ENCODE measurements at regions not wholly inside any gene's neighbourhood (a gene's known extent, or its start where the extent isn't known, plus 50 kb on each side); places are given as distances from the start of the nearest gene placed in this dataset.

GRCh38 chr11:122287401-122287800 is 171.4 kb upstream of the BLID start:
- ChIA-PET POLR2A (ENCODE audit: unreplicated experiment) (no interaction called here), CTCF (interaction anchor here (0.6 to 1.5 kb wide), 2 partner anchors 59 to 583 kb away, joined by 3 read pairs; no protein-coding TSS in a partner anchor)
- Histone ChIP-seq H3K4me1 (ENCODE audit: control insufficient read depth, insufficient read depth, low read length) (peaks cover 8% of the 10 kb centered on the region), H4K20me1 (ENCODE audit: insufficient read depth, low read length) (no peaks in the 10 kb centered on the region), H3K4me2 (ENCODE audit: low read depth, low read length) (no peak overlapping the region), H2AK5ac (ENCODE audit: low read depth, low read length) (no peak overlapping the region), H3K18ac (ENCODE audit: low read depth, low read length) (peak overlapping the region; percentile 59), H3K27ac (ENCODE audit: insufficient read depth, low read length) (no peak overlapping the region), H3K9ac (ENCODE audit: low read depth, low read length) (no peak overlapping the region), H4K5ac (ENCODE audit: low read depth, low read length) (peak overlapping the region; percentile 51; the same call in 1 of the 2 replicates), H2BK120ac (ENCODE audit: low read depth, low read length) (no peak overlapping the region), H2BK5ac (ENCODE audit: low read depth, low read length, poor library complexity, severe bottlenecking) (no peak overlapping the region), H3K79me1 (ENCODE audit: low read depth in 1 of 2, low read length in 2 of 2) (no peaks in the 10 kb centered on the region), H3K4me3 (ENCODE audit: insufficient read depth, low read depth, low read length) (no peak overlapping the region), H3K9me3 (ENCODE audit: control insufficient read depth, insufficient read depth, low read length) (no peaks in the 10 kb centered on the region), H3K14ac (replicated peaks; ENCODE audit: low read depth, low read length) (no peak overlapping the region), H4K91ac (ENCODE audit: insufficient read depth, low read depth, low read length) (no peak overlapping the region), H2AK9ac (replicated peaks; ENCODE audit: low read depth, low read length, poor library complexity) (no peak overlapping the region), H2BK20ac (ENCODE audit: low read depth, low read length) (no peak overlapping the region), H3K27me3 (ENCODE audit: control insufficient read depth, insufficient read depth, low read length) (no peaks in the 10 kb centered on the region), H3K36me3 (ENCODE audit: control insufficient read depth, insufficient read depth, low read length) (peaks cover 18% of the 10 kb centered on the region), H3K23ac (ENCODE audit: low read depth, low read length) (no peak overlapping the region), H3K9me1 (ENCODE audit: insufficient read depth, low read length) (no peaks in the 10 kb centered on the region), H4K8ac (ENCODE audit: low read depth in 2 of 2, low read length in 2 of 2) (no peak overlapping the region), H3K4ac (ENCODE audit: low read depth, low read length) (no peak overlapping the region), H2BK15ac (ENCODE audit: low read depth, low read length) (no peak overlapping the region), H3K56ac (ENCODE audit: extremely low read depth, insufficient read depth, low read length) (no peak overlapping the region), H2AFZ (replicated peaks; ENCODE audit: low read length, poor library complexity) (no peak overlapping the region)
- TF ChIP-seq MXI1 (IDR thresholded peaks at IDR 0.05; ENCODE audit: borderline replicate concordance, low read depth, low read length) (no peak), NFE2L2 (IDR thresholded peaks at IDR 0.05; ENCODE audit: low read depth, low read length) (no peak), CHD1 (IDR thresholded peaks at IDR 0.05; ENCODE audit: low read depth, low read length) (no peak), MAZ (IDR thresholded peaks at IDR 0.05; ENCODE audit: borderline replicate concordance, low read depth, low read length) (no peak), RFX5 (IDR thresholded peaks at IDR 0.05; ENCODE audit: low read depth, low read length) (no peak), CEBPB (IDR thresholded peaks at IDR 0.05; ENCODE audit: low read depth, low read length) (no peak), RCOR1 (IDR thresholded peaks at IDR 0.05; ENCODE audit: insufficient replicate concordance, low read length) (no peak), MAFK (IDR thresholded peaks at IDR 0.05; ENCODE audit: low read depth, low read length) (no peak), ELK1 (IDR thresholded peaks at IDR 0.05; ENCODE audit: borderline replicate concordance, low read depth, low read length) (no peak), BHLHE40 (IDR thresholded peaks at IDR 0.05; ENCODE audit: low read depth, low read length) (no peak), FOS (IDR thresholded peaks at IDR 0.05; ENCODE audit: low read depth, low read length) (no peak), CTCF (conservative IDR thresholded peaks at IDR 0.05; ENCODE audit: low read depth, low read length) (no peak), USF2 (IDR thresholded peaks at IDR 0.05; ENCODE audit: low read depth, low read length) (no peak), SMC3 (IDR thresholded peaks at IDR 0.05; ENCODE audit: low read depth, low read length) (no peak), POLR2A (IDR thresholded peaks at IDR 0.05; ENCODE audit: low read depth, low read length) (no peak), RAD21 (IDR thresholded peaks at IDR 0.05; ENCODE audit: low read length) (no peak)
- in situ Hi-C loops (cut with MboI; ENCODE audit: low sequenced_read_pairs), result no loop called here
- 89% methylated on average over 5 of the region's 11 CpGs; no CpG with 5 or more reads in 1 of the 2 experiments for WGBS, 2 experiments (ENCODE audit: extremely low coverage in 2 of 2, insufficient read length in 1 of 2)
- DNase-seq, result no peak
- BruUV-seq (replicated peaks), result no TSS peak
- intact Hi-C loops (cut with micrococcal nuclease), result loop anchor here (5.0 kb wide), 1 partner anchor 50 kb away; no protein-coding TSS in a partner anchor
- dilution Hi-C loops (cut with HindIII; ENCODE audit: low sequenced_read_pairs, unreplicated experiment), result no loop called here
- no peak for ATAC-seq (ENCODE audit: low read depth)
